ENCODE measurements at regions not wholly inside any gene's neighbourhood (a gene's known extent, or its start where the extent isn't known, plus 50 kb on each side); places are given as distances from the start of the nearest gene placed in this dataset.

DNA sequence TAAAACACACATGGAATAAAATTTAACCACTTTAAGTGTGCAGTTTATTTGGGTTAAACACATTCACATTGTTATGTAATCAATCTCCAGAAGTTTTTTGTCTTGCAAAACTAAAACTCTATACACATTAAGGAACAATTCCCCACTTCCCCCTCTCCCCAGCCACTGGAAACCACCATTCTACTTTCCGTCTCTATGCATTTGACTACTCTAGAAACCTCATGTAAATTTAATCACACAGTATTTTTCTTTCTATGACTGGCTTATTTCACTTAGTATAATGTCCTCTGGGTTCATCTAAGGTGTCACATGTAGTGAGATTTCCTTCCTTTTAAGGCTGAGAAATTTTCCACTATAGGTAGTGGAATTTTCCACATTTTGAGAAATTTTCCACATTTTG, 568.7 kb upstream of the UBE2E2 start:
- TF ChIP-seq, protein P1, sequence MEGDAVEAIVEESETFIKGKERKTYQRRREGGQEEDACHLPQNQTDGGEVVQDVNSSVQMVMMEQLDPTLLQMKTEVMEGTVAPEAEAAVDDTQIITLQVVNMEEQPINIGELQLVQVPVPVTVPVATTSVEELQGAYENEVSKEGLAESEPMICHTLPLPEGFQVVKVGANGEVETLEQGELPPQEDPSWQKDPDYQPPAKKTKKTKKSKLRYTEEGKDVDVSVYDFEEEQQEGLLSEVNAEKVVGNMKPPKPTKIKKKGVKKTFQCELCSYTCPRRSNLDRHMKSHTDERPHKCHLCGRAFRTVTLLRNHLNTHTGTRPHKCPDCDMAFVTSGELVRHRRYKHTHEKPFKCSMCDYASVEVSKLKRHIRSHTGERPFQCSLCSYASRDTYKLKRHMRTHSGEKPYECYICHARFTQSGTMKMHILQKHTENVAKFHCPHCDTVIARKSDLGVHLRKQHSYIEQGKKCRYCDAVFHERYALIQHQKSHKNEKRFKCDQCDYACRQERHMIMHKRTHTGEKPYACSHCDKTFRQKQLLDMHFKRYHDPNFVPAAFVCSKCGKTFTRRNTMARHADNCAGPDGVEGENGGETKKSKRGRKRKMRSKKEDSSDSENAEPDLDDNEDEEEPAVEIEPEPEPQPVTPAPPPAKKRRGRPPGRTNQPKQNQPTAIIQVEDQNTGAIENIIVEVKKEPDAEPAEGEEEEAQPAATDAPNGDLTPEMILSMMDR (conservative IDR thresholded peaks at IDR 0.05; ENCODE audit: low read depth, low read length): no peak
- TF ChIP-seq EZH2phosphoT487 (IDR thresholded peaks at IDR 0.05; ENCODE audit: borderline replicate concordance, low read length): no peak
